ENCODE measurements at regions not wholly inside any gene's neighbourhood (a gene's known extent, or its start where the extent isn't known, plus 50 kb on each side); places are given as distances from the start of the nearest gene placed in this dataset.

- H3K4me2 ChIP-seq (ENCODE audit: low read length) = no peak overlapping the region
- H3K79me1 ChIP-seq (ENCODE audit: low read length) = no peaks in the 10 kb centered on the region
- no peak overlapping the region for H4K8ac ChIP-seq (ENCODE audit: low read depth, low read length)
- no peak overlapping the region for H2AK5ac ChIP-seq (ENCODE audit: low read length)
- H3K4ac ChIP-seq (ENCODE audit: low read depth, low read length) = no peak overlapping the region
- no peak overlapping the region for H2BK12ac ChIP-seq (ENCODE audit: low read length)
- H2BK5ac ChIP-seq (ENCODE audit: low read depth, low read length, poor library complexity) = no peak overlapping the region
- H3K23ac ChIP-seq (ENCODE audit: low read length) = no peak overlapping the region
- WGBS (ENCODE audit: extremely low coverage, insufficient coverage, insufficient read length) = no CpG with 5 or more reads among the region's 5 CpGs
- H4K12ac ChIP-seq (ENCODE audit: low read depth, low read length) = no peak overlapping the region
- no peak overlapping the region for H2BK120ac ChIP-seq (ENCODE audit: insufficient read depth, low read length, poor library complexity)
- no peaks in the 10 kb centered on the region for H3K79me2 ChIP-seq (ENCODE audit: control insufficient read depth, insufficient read depth, low read length, poor library complexity)
- H4K91ac ChIP-seq (ENCODE audit: low read depth, low read length) = no peak overlapping the region
- H3K9me3 ChIP-seq (ENCODE audit: insufficient read depth, low read depth, low read length) = peaks cover 1% of the 10 kb centered on the region
- H2AFZ ChIP-seq (ENCODE audit: insufficient read depth, low read length, poor library complexity) = no peak overlapping the region
- H3K27me3 ChIP-seq (ENCODE audit: insufficient read depth, low read length) = no peaks in the 10 kb centered on the region
- DNase-seq = peak in 1 of 2 donors; percentile 36
- H3K27ac ChIP-seq (ENCODE audit: low read depth, low read length) = no peak overlapping the region
- H3K4me3 ChIP-seq (ENCODE audit: low read depth, low read length) = no peak overlapping the region
- H3K36me3 ChIP-seq (ENCODE audit: control insufficient read depth in 1 of 2, insufficient read depth in 2 of 2, low read length in 2 of 2) = no peaks in the 10 kb centered on the region
- H3K14ac ChIP-seq (ENCODE audit: low read length) = no peak overlapping the region
- no peaks in the 10 kb centered on the region for H3K4me1 ChIP-seq (ENCODE audit: control insufficient read depth in 1 of 2, insufficient read depth in 2 of 2, low read length in 2 of 2)
- H3K18ac ChIP-seq (ENCODE audit: low read length) = no peak overlapping the region
- H3K9ac ChIP-seq (ENCODE audit: low read length) = no peak overlapping the region
Observed at GRCh38 chr12:19643635-19644034, 204.3 kb downstream of the AEBP2 start.

- H3K23ac ChIP-seq (ENCODE audit: low read length) = no peak overlapping the region
- no peaks in the 10 kb centered on the region for H3K79me1 ChIP-seq (ENCODE audit: low read length)
- H3K4me3 ChIP-seq (ENCODE audit: low read depth, low read length) = no peak overlapping the region
- H3K4ac ChIP-seq (ENCODE audit: low read depth, low read length) = no peak overlapping the region
- WGBS (ENCODE audit: extremely low coverage, insufficient coverage, insufficient read length) = no CpG with 5 or more reads among the region's 3 CpGs
- no peak overlapping the region for H3K4me2 ChIP-seq (ENCODE audit: low read length)
- no peak overlapping the region for H4K8ac ChIP-seq (ENCODE audit: low read depth, low read length)
- H2BK120ac ChIP-seq (ENCODE audit: insufficient read depth, low read length, poor library complexity) = no peak overlapping the region
- H3K36me3 ChIP-seq (ENCODE audit: control insufficient read depth in 1 of 2, insufficient read depth in 2 of 2, low read length in 2 of 2) = no peaks in the 10 kb centered on the region
- H3K18ac ChIP-seq (ENCODE audit: low read length) = no peak overlapping the region
- no peak overlapping the region for H2AFZ ChIP-seq (ENCODE audit: insufficient read depth, low read length, poor library complexity)
- no peaks in the 10 kb centered on the region for H3K4me1 ChIP-seq (ENCODE audit: control insufficient read depth in 1 of 2, insufficient read depth in 2 of 2, low read length in 2 of 2)
- H3K14ac ChIP-seq (ENCODE audit: low read length) = no peak overlapping the region
- DNase-seq = no peak
- H4K12ac ChIP-seq (ENCODE audit: low read depth, low read length) = no peak overlapping the region
- no peaks in the 10 kb centered on the region for H3K79me2 ChIP-seq (ENCODE audit: control insufficient read depth, insufficient read depth, low read length, poor library complexity)
- no peaks in the 10 kb centered on the region for H3K27me3 ChIP-seq (ENCODE audit: insufficient read depth, low read length)
- H2AK5ac ChIP-seq (ENCODE audit: low read length) = no peak overlapping the region
- no peak overlapping the region for H3K9ac ChIP-seq (ENCODE audit: low read length)
- H2BK5ac ChIP-seq (ENCODE audit: low read depth, low read length, poor library complexity) = no peak overlapping the region
- no peak overlapping the region for H4K91ac ChIP-seq (ENCODE audit: low read depth, low read length)
- H3K9me3 ChIP-seq (ENCODE audit: insufficient read depth, low read depth, low read length) = peaks cover 1% of the 10 kb centered on the region
- no peak overlapping the region for H2BK12ac ChIP-seq (ENCODE audit: low read length)
- H3K27ac ChIP-seq (ENCODE audit: low read depth, low read length) = peak overlapping the region; percentile 26
Observed at GRCh38 chr12:19644571-19644970, 205.3 kb downstream of the AEBP2 start.

GRCh38 chr12:19645823-19646222, 206.5 kb downstream of the AEBP2 start:
- no peak for DNase-seq
- Histone ChIP-seq H4K91ac (ENCODE audit: low read depth, low read length) (no peak overlapping the region), H3K27ac (ENCODE audit: low read depth, low read length) (no peak overlapping the region), H2BK5ac (ENCODE audit: low read depth, low read length, poor library complexity) (no peak overlapping the region), H4K8ac (ENCODE audit: low read depth, low read length) (no peak overlapping the region), H3K18ac (ENCODE audit: low read length) (no peak overlapping the region), H3K9ac (ENCODE audit: low read length) (no peak overlapping the region), H3K36me3 (ENCODE audit: control insufficient read depth in 1 of 2, insufficient read depth in 2 of 2, low read length in 2 of 2) (no peaks in the 10 kb centered on the region), H3K23ac (ENCODE audit: low read length) (no peak overlapping the region), H3K4me3 (ENCODE audit: low read depth, low read length) (no peak overlapping the region), H3K27me3 (ENCODE audit: insufficient read depth, low read length) (no peaks in the 10 kb centered on the region), H3K4ac (ENCODE audit: low read depth, low read length) (no peak overlapping the region), H2AFZ (ENCODE audit: insufficient read depth, low read length, poor library complexity) (no peak overlapping the region), H3K14ac (ENCODE audit: low read length) (no peak overlapping the region), H3K79me1 (ENCODE audit: low read length) (no peaks in the 10 kb centered on the region), H4K12ac (ENCODE audit: low read depth, low read length) (no peak overlapping the region), H3K4me1 (ENCODE audit: control insufficient read depth in 1 of 2, insufficient read depth in 2 of 2, low read length in 2 of 2) (no peaks in the 10 kb centered on the region), H2BK12ac (ENCODE audit: low read length) (no peak overlapping the region), H3K79me2 (ENCODE audit: control insufficient read depth, insufficient read depth, low read length, poor library complexity) (no peaks in the 10 kb centered on the region), H2BK120ac (ENCODE audit: insufficient read depth, low read length, poor library complexity) (no peak overlapping the region), H2AK5ac (ENCODE audit: low read length) (no peak overlapping the region), H3K9me3 (ENCODE audit: insufficient read depth, low read depth, low read length) (peaks cover 1% of the 10 kb centered on the region), H3K4me2 (ENCODE audit: low read length) (no peak overlapping the region)

GRCh38 chr12:19646599-19646998, 207.3 kb downstream of the AEBP2 start:
- Histone ChIP-seq H3K9me3 (ENCODE audit: insufficient read depth, low read depth, low read length) (peaks cover 1% of the 10 kb centered on the region), H3K9ac (ENCODE audit: low read length) (no peak overlapping the region), H2BK5ac (ENCODE audit: low read depth, low read length, poor library complexity) (no peak overlapping the region), H3K4me1 (ENCODE audit: control insufficient read depth in 1 of 2, insufficient read depth in 2 of 2, low read length in 2 of 2) (no peaks in the 10 kb centered on the region), H3K27ac (ENCODE audit: low read depth, low read length) (no peak overlapping the region), H2AFZ (ENCODE audit: insufficient read depth, low read length, poor library complexity) (no peak overlapping the region), H3K36me3 (ENCODE audit: control insufficient read depth in 1 of 2, insufficient read depth in 2 of 2, low read length in 2 of 2) (no peaks in the 10 kb centered on the region), H2AK5ac (ENCODE audit: low read length) (no peak overlapping the region), H4K91ac (ENCODE audit: low read depth, low read length) (no peak overlapping the region), H3K4ac (ENCODE audit: low read depth, low read length) (no peak overlapping the region), H3K79me1 (ENCODE audit: low read length) (no peaks in the 10 kb centered on the region), H2BK12ac (ENCODE audit: low read length) (no peak overlapping the region), H3K18ac (ENCODE audit: low read length) (no peak overlapping the region), H3K4me2 (ENCODE audit: low read length) (no peak overlapping the region), H3K14ac (ENCODE audit: low read length) (no peak overlapping the region), H3K27me3 (ENCODE audit: insufficient read depth, low read length) (no peaks in the 10 kb centered on the region), H3K23ac (ENCODE audit: low read length) (no peak overlapping the region), H4K8ac (ENCODE audit: low read depth, low read length) (no peak overlapping the region), H2BK120ac (ENCODE audit: insufficient read depth, low read length, poor library complexity) (no peak overlapping the region), H3K4me3 (ENCODE audit: low read depth, low read length) (no peak overlapping the region), H3K79me2 (ENCODE audit: control insufficient read depth, insufficient read depth, low read length, poor library complexity) (no peaks in the 10 kb centered on the region), H4K12ac (ENCODE audit: low read depth, low read length) (no peak overlapping the region)
- WGBS (ENCODE audit: extremely low coverage, insufficient coverage, insufficient read length) = no CpG with 5 or more reads among the region's 1 CpG
- no peak for DNase-seq
